Natural killer cell (primary cell): ENCODE measurements at regions not wholly inside any gene's neighbourhood (a gene's known extent, or its start where the extent isn't known, plus 50 kb on each side); places are given as distances from the start of the nearest gene placed in this dataset.

Source experiments
- ATAC-seq, 3 donors: fragments of 150-1000 bp in 2 of 3; fragments of 200-7000 bp in 1 of 3; cut with Tn5 transposase; 1 replicate in 1 of 3; 2 replicates in 2 of 3; pipeline ENCODE4 v1.10.0; 2021; ENCODE audit warnings: mild to moderate bottlenecking in 2 of 3, moderate library complexity in 2 of 3
- DNase-seq, 2 donors: peaks; one replicate each; pipeline versions ENCODE4 v3.0.0 to v3.0.0-alpha.2; 2013 to 2021; ENCODE audit warnings: mixed read lengths in 1 of 2
- H3K27ac ChIP-seq: one replicate; pipeline ENCODE4 v1.5.1; 2013; ENCODE audit warnings: mild to moderate bottlenecking, low read length
- H3K27me3 ChIP-seq: one replicate; pipeline ENCODE4 v1.6.1; 2013; ENCODE audit warnings: low read length; ENCODE audit not compliant: control insufficient read depth, insufficient read depth
- H3K36me3 ChIP-seq: one replicate; pipeline ENCODE4 v1.6.1; 2013; ENCODE audit warnings: low read length; ENCODE audit not compliant: control insufficient read depth, insufficient read depth
- H3K4me1 ChIP-seq: one replicate; pipeline ENCODE4 v1.6.1; 2013; ENCODE audit warnings: low read length; ENCODE audit not compliant: control insufficient read depth, insufficient read depth
- H3K4me3 ChIP-seq: one replicate; pipeline ENCODE4 v1.5.1; 2013; ENCODE audit warnings: low read length
- H3K9me3 ChIP-seq: one replicate; pipeline ENCODE4 v1.6.1; 2013; ENCODE audit warnings: low read length; ENCODE audit not compliant: control insufficient read depth, insufficient read depth
- H3K27ac Mint-ChIP-seq, 2 donors: one replicate each; pipeline ENCODE4 v1.8.0; 2022; ENCODE audit warnings: mild to moderate bottlenecking in 2 of 2, mixed read lengths in 2 of 2, moderate library complexity in 1 of 2
- H3K27me3 Mint-ChIP-seq, 2 donors: one replicate each; pipeline ENCODE4 v1.8.0; 2022; ENCODE audit warnings: low read depth in 2 of 2, mixed read lengths in 2 of 2
- H3K36me3 Mint-ChIP-seq: one replicate; pipeline ENCODE4 v1.8.0; 2022; ENCODE audit warnings: mixed read lengths
- H3K4me1 Mint-ChIP-seq, 2 donors: one replicate each; pipeline ENCODE4 v1.8.0; 2022; ENCODE audit warnings: mixed read lengths in 2 of 2
- H3K4me3 Mint-ChIP-seq: one replicate; pipeline ENCODE4 v1.8.0; 2022; ENCODE audit warnings: mild to moderate bottlenecking, moderate library complexity, mixed read lengths
- H3K9me3 Mint-ChIP-seq, 2 donors: one replicate each; pipeline ENCODE4 v1.8.0; 2022; ENCODE audit warnings: mixed read lengths in 2 of 2
- WGBS: methylation state at CpG from one replicate; pipeline ENCODE4 v1.1.7; 2013; ENCODE audit warnings: missing lambda C conversion rate; ENCODE audit not compliant: insufficient coverage; 5-methylcytosine and 5-hydroxymethylcytosine counted together
- intact Hi-C: fragments of 100-400 bp; cut with micrococcal nuclease; formaldehyde crosslinking; loops from one replicate; pipeline ENCODE4 v1.14.2; 2022
- TF ChIP-seq, protein P1 (sequence below): fragments of 200-600 bp; IDR thresholded peaks from one replicate; pipeline ENCODE4 v1.8.0; 2022; ENCODE audit warnings: antibody characterized with exemption

DNA sequence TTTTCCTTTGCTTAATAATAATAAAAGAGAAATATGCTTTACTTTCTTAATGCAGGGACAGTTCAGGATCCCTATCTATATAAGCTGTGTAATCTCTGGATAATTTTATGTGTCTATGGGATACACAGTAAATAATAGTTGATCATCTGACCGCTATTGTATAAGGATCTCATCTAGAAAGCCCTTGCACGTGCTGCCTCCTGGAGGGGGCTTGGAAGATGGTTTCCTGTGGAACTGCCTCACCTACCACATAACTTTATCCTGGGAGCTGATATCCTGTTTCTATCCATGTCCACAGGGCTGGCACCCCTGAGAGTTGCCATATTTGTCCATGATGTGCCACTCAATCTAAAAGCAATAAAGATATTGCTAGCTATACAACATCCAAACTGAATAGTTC, 139.3 kb upstream of the FRMPD4 start:
- no peaks in the 10 kb centered on the region for H3K36me3 Mint-ChIP-seq
- TF ChIP-seq, protein P1, sequence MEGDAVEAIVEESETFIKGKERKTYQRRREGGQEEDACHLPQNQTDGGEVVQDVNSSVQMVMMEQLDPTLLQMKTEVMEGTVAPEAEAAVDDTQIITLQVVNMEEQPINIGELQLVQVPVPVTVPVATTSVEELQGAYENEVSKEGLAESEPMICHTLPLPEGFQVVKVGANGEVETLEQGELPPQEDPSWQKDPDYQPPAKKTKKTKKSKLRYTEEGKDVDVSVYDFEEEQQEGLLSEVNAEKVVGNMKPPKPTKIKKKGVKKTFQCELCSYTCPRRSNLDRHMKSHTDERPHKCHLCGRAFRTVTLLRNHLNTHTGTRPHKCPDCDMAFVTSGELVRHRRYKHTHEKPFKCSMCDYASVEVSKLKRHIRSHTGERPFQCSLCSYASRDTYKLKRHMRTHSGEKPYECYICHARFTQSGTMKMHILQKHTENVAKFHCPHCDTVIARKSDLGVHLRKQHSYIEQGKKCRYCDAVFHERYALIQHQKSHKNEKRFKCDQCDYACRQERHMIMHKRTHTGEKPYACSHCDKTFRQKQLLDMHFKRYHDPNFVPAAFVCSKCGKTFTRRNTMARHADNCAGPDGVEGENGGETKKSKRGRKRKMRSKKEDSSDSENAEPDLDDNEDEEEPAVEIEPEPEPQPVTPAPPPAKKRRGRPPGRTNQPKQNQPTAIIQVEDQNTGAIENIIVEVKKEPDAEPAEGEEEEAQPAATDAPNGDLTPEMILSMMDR: no peak
- WGBS: no CpG with 5 or more reads among the region's 2 CpGs
- no peaks in the 10 kb centered on the region for H3K27me3 Mint-ChIP-seq
- no peaks in the 10 kb centered on the region for H3K9me3 Mint-ChIP-seq
- H3K4me3 Mint-ChIP-seq: no peak overlapping the region
- H3K27me3 ChIP-seq: no peaks in the 10 kb centered on the region
- no peak overlapping the region for H3K27ac Mint-ChIP-seq
- intact Hi-C loops: no loop called here
- H3K9me3 ChIP-seq: no peaks in the 10 kb centered on the region
- no peaks in the 10 kb centered on the region for H3K36me3 ChIP-seq
- no peaks in the 10 kb centered on the region for H3K4me1 ChIP-seq
- H3K4me3 ChIP-seq: no peak overlapping the region
- DNase-seq (no peak), ATAC-seq (no peak)
- no peak overlapping the region for H3K27ac ChIP-seq
- H3K4me1 Mint-ChIP-seq: no peaks in the 10 kb centered on the region

- no peaks in the 10 kb centered on the region for H3K36me3 Mint-ChIP-seq
- no peak overlapping the region for H3K4me3 Mint-ChIP-seq
- TF ChIP-seq, protein P1: no peak
- H3K27me3 ChIP-seq: no peaks in the 10 kb centered on the region
- H3K4me1 Mint-ChIP-seq: peaks cover 0 to 4% of the 10 kb centered on the region in 2 donors
- no peaks in the 10 kb centered on the region for H3K27me3 Mint-ChIP-seq
- no peaks in the 10 kb centered on the region for H3K4me1 ChIP-seq
- H3K4me3 ChIP-seq: no peak overlapping the region
- no peak overlapping the region for H3K27ac Mint-ChIP-seq
- intact Hi-C loops: no loop called here
- H3K27ac ChIP-seq: no peak overlapping the region
- no peaks in the 10 kb centered on the region for H3K9me3 ChIP-seq
- no peaks in the 10 kb centered on the region for H3K9me3 Mint-ChIP-seq
- no peaks in the 10 kb centered on the region for H3K36me3 ChIP-seq
- DNase-seq (no peak), ATAC-seq (no peak)
Measured at GRCh38 chrX:12002876-12003275, 135.4 kb upstream of the FRMPD4 start.

GRCh38 chrX:12007881-12008280, 130.4 kb upstream of the FRMPD4 start:
- WGBS: 69% methylated on average over 2 of the region's 2 CpGs
- intact Hi-C loops: no loop called here
- Histone ChIP-seq H3K9me3 (no peaks in the 10 kb centered on the region), H3K27ac (no peak overlapping the region), H3K36me3 (no peaks in the 10 kb centered on the region), H3K4me1 (no peaks in the 10 kb centered on the region), H3K27me3 (no peaks in the 10 kb centered on the region), H3K4me3 (no peak overlapping the region)
- no peak overlapping the region for H3K27ac Mint-ChIP-seq
- DNase-seq (no peak), ATAC-seq (no peak)
- no peaks in the 10 kb centered on the region for H3K36me3 Mint-ChIP-seq
- H3K4me1 Mint-ChIP-seq: peaks cover 0 to 5% of the 10 kb centered on the region in 2 donors
- H3K4me3 Mint-ChIP-seq: no peak overlapping the region
- no peaks in the 10 kb centered on the region for H3K27me3 Mint-ChIP-seq
- no peaks in the 10 kb centered on the region for H3K9me3 Mint-ChIP-seq
- TF ChIP-seq, protein P1: no peak

- Mint-ChIP-seq H3K36me3 (no peaks in the 10 kb centered on the region), H3K4me1 (peaks cover 0 to 5% of the 10 kb centered on the region in 2 donors), H3K27ac (no peak overlapping the region), H3K9me3 (peaks cover 0 to 2% of the 10 kb centered on the region in 2 donors), H3K27me3 (no peaks in the 10 kb centered on the region), H3K4me3 (no peak overlapping the region)
- Histone ChIP-seq H3K9me3 (no peaks in the 10 kb centered on the region), H3K36me3 (no peaks in the 10 kb centered on the region), H3K4me3 (no peak overlapping the region), H3K27ac (no peak overlapping the region), H3K27me3 (no peaks in the 10 kb centered on the region), H3K4me1 (no peaks in the 10 kb centered on the region)
- WGBS: no CpG with 5 or more reads among the region's 1 CpG
- ATAC-seq (no peak), DNase-seq (no peak)
- intact Hi-C loops: no loop called here
- TF ChIP-seq, protein P1: no peak
Measured at GRCh38 chrX:12010436-12010835, 127.8 kb upstream of the FRMPD4 start.
